ENCODE measurements at regions not wholly inside any gene's neighbourhood (a gene's known extent, or its start where the extent isn't known, plus 50 kb on each side); places are given as distances from the start of the nearest gene placed in this dataset.

GRCh38 chr11:19650467-19650866 lies 62.2 kb upstream of the NAV2 start:
- TF ChIP-seq, protein P1, sequence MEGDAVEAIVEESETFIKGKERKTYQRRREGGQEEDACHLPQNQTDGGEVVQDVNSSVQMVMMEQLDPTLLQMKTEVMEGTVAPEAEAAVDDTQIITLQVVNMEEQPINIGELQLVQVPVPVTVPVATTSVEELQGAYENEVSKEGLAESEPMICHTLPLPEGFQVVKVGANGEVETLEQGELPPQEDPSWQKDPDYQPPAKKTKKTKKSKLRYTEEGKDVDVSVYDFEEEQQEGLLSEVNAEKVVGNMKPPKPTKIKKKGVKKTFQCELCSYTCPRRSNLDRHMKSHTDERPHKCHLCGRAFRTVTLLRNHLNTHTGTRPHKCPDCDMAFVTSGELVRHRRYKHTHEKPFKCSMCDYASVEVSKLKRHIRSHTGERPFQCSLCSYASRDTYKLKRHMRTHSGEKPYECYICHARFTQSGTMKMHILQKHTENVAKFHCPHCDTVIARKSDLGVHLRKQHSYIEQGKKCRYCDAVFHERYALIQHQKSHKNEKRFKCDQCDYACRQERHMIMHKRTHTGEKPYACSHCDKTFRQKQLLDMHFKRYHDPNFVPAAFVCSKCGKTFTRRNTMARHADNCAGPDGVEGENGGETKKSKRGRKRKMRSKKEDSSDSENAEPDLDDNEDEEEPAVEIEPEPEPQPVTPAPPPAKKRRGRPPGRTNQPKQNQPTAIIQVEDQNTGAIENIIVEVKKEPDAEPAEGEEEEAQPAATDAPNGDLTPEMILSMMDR (IDR thresholded peaks at IDR 0.05; ENCODE audit: borderline replicate concordance, extremely low read depth, low read length, poor library complexity, severe bottlenecking): no peak
- no peak for TF ChIP-seq EZH2 (IDR thresholded peaks at IDR 0.05; ENCODE audit: borderline replicate concordance, low read depth, low read length, severe bottlenecking)
